GM18951 (cell line): ENCODE measurements at regions not wholly inside any gene's neighbourhood (a gene's known extent, or its start where the extent isn't known, plus 50 kb on each side); places are given as distances from the start of the nearest gene placed in this dataset.

Source experiments
- POLR2A ChIP-seq: IDR thresholded peaks from 4 replicates; pipeline ENCODE4 v1.6.1; 2011; ENCODE audit warnings: mild to moderate bottlenecking; ENCODE audit not compliant: insufficient read length, insufficient read depth; ENCODE audit errors: extremely low read depth
- in situ Hi-C: fragments of 300-500 bp; cut with MboI; formaldehyde crosslinking; loops from one replicate; pipeline ENCODE4 v1.12.0; 2022; ENCODE audit warnings: low sequenced_read_pairs, mixed read lengths, inconsistent platforms; ENCODE audit not compliant: unreplicated experiment

DNA sequence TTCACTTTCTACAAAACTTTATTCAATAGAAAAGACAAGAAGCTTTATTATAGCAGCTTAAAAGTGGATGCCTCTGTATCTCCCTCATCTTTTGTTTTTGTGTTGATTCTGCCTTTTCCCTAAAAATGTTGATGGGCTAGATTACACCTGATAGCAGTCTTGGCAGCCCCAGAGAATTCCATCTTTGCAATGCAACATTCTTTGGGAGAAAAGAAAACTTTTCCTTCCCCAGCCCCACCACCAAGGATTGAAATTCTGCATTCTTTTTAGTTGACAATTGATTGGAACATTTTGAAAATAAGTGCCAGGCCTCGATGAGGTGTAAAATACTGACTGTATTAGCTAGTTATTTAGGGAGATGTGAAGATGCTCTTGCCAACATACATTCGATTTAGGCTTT lies 306.8 kb upstream of the G2E3 start:
- no peak for TF ChIP-seq POLR2A
- in situ Hi-C loops, result no loop called here

DNA sequence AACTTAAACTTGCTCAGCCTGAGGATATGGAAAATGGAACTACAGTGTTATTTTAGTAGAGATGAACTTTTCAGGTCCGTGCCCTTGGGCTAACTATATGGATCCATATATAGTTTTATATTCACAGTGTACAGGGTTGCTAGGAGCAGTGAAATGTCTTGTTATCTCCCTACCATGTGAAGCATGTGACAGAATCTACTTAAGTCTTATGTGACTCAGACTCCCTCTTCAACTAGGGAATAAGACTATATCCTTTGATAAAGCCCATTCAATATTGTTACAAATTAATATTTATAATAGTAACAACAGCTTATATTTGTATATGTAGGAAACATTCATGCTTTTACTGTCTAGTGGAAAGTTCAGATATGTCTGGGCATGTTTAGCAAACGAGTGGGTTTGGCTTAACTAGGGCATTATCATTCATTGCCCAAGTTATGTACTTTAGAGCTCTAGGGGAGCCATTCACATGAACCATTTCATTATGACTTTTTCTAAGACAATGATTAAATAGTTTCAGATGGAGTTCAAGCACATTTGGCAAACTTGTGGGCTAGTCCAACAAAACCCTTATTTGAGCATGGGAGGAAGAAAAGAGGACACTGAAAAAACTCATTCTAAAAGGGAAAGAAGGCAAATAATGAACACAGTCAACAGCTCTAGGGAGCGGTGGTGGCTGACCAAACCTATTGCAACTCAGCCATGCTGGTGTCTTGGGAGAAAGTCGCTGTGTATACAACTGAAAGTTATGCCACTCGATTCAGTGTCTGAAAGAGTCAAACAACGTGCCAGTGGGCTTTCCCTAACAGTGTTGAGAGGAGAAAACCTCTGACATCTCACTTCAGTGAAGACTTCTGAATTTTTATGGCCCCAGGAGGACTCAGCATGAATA lies 305.9 kb upstream of the G2E3 start:
- no peak for TF ChIP-seq POLR2A
- in situ Hi-C loops, result no loop called here

- TF ChIP-seq POLR2A, result no peak
- in situ Hi-C loops, result no loop called here
These were observed 302.3 kb upstream of the G2E3 start for GRCh38 chr14:30256627-30257026.

GRCh38 chr14:30257946-30258661 lies 300.9 kb upstream of the G2E3 start:
- in situ Hi-C loops, result no loop called here
- TF ChIP-seq POLR2A, result no peak

DNA sequence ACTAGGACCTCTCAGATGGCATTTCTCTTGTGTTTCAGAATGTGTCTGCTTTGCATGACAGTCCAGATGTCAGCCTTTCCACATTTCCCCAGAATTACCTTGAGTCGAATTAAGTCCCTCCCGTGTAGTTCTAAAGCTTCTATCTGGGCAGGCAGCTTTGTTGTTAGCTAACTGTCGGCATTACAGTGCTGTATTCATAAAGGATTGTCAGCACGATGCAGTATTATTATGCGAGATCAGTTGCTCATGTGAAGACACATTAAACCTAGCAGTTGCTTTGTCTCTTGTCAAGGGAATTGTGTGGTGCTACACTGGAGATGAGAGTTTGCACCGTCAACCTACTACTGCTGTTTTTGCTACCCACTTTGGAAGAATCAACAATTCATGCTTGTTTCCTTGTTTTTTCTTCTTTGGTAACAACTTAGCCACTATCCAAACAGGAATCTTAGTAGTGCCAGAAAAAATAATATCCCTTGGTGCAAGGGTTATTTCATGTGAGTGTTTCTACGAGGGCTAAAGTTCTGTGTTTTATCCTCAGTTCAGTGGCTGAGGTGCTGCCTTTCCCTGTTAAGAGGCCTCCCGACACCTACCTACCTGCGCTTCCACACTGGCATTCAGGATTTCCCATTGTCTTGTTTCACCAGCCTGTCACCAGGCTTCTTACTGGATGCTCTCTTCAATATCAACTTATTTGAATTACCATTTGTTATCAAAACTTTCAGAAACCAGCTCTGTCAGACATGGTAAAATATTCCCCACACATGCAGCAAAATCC lies 297.9 kb upstream of the G2E3 start:
- TF ChIP-seq POLR2A, result no peak
- in situ Hi-C loops, result no loop called here

DNA sequence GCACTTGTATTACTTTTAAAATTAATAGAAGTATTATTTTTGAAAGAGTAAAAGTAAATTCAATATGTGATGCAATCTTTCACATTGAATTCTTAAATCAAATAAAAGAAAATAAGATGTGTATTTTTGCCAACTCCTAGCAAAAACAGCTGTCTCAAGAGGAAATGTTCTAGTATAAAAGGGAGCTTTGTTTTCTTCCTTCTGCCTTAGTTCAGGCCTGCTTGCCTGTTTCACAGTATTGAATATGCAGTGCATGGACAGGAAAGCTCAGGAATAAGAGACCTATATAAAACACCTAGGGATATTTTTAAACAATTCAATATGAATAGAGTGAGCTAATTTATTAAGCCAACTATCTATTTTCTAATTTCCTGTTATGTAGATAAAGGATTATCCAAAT lies 294.8 kb upstream of the G2E3 start:
- TF ChIP-seq POLR2A, result no peak
- in situ Hi-C loops, result no loop called here

GRCh38 chr14:30266290-30266689 lies 292.7 kb upstream of the G2E3 start:
- in situ Hi-C loops, result no loop called here
- TF ChIP-seq POLR2A, result no peak

GRCh38 chr14:30267141-30267540 lies 291.8 kb upstream of the G2E3 start:
- in situ Hi-C loops, result no loop called here
- no peak for TF ChIP-seq POLR2A

DNA sequence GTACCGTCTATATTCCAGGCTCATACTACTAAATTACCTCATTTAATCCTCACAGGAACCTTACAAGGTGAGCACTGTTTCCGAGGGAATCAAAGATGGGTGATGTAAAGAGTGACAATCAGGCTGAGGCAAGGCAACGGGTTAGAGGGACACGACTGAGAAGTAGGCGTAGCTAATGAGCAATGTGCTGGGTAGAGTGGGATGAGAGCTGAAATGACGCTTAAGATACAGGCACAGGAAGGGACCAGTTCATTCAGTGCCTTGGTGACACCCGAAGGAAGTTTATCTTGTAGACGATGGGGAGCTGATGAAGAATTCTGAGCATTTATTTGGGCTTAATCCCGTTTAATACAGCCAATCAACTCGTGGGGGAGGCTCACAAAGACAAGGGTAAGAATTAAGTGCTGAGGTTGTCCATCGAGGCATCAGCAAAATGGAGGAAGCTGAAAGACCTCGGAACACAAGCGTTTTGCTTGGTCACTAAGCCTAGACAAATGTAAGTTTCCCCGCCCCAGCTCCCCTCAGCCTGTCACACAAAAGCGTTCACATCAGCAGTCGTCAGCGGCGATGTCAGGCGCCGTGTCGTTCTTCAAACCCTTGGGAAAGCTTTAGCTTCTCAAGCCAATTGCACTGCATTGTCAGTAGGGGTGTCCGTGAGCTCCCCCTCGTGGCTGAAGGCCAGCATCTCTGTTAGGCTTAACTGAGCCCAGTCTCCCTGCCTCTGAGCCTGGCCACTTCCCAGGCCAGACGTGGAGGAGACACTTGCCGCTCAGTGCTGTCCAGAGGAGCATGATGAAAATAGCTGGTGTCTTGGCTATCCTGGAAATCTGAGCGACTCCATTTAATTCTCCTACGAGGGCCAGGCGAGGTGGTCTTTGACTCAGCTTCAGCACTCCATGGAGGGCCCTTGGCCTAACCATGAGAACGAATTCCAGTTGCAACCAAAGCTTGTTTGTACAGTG lies 288.5 kb upstream of the G2E3 start:
- TF ChIP-seq POLR2A, result no peak
- in situ Hi-C loops, result no loop called here

DNA sequence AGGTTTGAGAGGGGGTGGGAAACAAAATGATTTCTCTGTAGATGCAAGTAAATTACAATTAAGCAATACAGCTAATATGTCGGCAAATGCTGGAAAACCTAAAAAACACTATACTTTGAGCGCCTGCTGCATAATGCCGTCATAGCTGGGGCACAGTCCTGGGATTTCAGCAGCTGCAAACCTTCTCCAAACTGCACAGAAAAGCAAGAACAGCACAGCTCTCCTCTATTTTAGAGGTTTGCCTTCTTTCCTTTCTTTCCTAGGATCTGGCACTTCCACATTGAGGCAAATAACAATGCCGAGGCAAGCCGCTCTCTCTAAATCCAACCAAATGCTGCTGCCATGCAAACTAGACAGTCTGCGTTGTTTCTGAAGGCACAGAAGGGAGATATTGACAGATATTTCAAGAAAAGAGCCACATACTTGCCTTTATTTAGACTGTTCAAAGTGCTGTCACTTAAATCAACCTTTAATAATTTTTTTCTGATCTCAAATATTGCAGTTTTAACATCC lies 287.1 kb upstream of the G2E3 start:
- TF ChIP-seq POLR2A, result no peak
- in situ Hi-C loops, result no loop called here

- TF ChIP-seq POLR2A, result no peak
- in situ Hi-C loops, result no loop called here
These were observed 285.8 kb upstream of the G2E3 start for GRCh38 chr14:30272848-30273832.
